ENCODE measurements at regions not wholly inside any gene's neighbourhood (a gene's known extent, or its start where the extent isn't known, plus 50 kb on each side); places are given as distances from the start of the nearest gene placed in this dataset.

- DNase-seq = no peak
These were observed 68.2 kb upstream of the PCDH9 start for GRCh38 chr13:67298297-67298696.

GRCh38 chr13:67296511-67296910 is 66.4 kb upstream of the PCDH9 start:
- DNase-seq = no peak

DNA sequence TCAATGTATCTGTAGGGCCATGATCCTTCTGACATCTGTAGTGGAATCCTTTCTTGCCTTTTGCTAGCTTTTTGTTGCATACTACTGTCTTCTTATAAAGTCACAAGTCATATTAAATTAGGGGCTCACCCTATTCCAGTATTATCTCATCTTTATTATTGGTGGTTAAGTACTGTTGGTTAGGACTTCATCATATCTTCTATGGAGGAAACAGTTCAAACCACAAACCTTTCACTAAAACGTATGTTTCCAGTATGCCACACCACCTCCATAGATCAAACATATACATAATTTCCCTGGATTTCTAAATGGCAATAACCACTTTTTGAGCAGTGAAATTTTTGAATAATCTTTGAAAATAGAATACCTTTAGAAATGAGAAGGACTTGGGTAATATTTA is 62.8 kb upstream of the PCDH9 start:
- DNase-seq = no peak

- DNase-seq = no peak
These were observed 55.5 kb upstream of the PCDH9 start for GRCh38 chr13:67285611-67286010.

DNA sequence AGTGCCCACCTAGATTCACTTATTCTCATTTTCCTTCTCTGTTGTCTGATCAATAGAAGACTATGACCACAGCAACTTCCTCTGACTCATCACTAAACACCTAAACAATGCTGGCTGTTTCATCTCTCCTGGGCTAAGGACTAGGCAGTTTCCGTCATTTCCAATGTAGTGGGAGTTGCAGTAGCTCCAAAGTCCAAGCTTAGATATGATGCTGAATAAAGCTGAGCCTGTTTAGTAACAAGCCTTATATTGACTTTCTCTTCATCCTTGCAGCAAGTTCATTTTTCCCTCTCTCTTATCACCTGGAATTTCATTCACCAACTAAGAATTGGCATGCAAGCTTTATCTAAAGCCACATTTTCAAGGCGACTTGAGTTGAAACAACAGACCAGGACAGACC is 53.5 kb upstream of the PCDH9 start:
- DNase-seq = no peak

- DNase-seq = no peak
These were observed 51.3 kb upstream of the PCDH9 start for GRCh38 chr13:67281466-67281865.
